DMS53 treated with DMSO at 0.1 percent for 48 hours (cell line): ENCODE measurements at regions not wholly inside any gene's neighbourhood (a gene's known extent, or its start where the extent isn't known, plus 50 kb on each side); places are given as distances from the start of the nearest gene placed in this dataset.

Experiments used
- DNase-seq: peaks from one replicate; lab custom pipeline; 2025; ENCODE audit not compliant: unreplicated experiment; lab: John Stamatoyannopoulos, UW

GRCh38 chr4:178693816-178694215 lies 1251.6 kb upstream of the AGA start:
- no peak for DNase-seq

- no peak for DNase-seq
Measured at GRCh38 chr4:178696515-178696914, 1254.3 kb upstream of the AGA start.

GRCh38 chr4:178712486-178712885 lies 1270.2 kb upstream of the AGA start:
- DNase-seq: no peak

GRCh38 chr4:178738026-178738425 lies 1295.8 kb upstream of the AGA start:
- DNase-seq: no peak

GRCh38 chr4:178745203-178745602 lies 1303.0 kb upstream of the AGA start:
- no peak for DNase-seq

- no peak for DNase-seq
Measured at GRCh38 chr4:178752954-178753525, 1310.8 kb upstream of the AGA start.

GRCh38 chr4:178778496-178778895 lies 1336.3 kb upstream of the AGA start:
- no peak for DNase-seq

GRCh38 chr4:178781779-178782178 lies 1339.5 kb upstream of the AGA start:
- DNase-seq: no peak

- no peak for DNase-seq
Measured at GRCh38 chr4:178784491-178784890, 1342.3 kb upstream of the AGA start.

- no peak for DNase-seq
Measured at GRCh38 chr4:178789279-178789678, 1347.0 kb upstream of the AGA start.

GRCh38 chr4:178799204-178799603 lies 1357.0 kb upstream of the AGA start:
- DNase-seq: no peak

GRCh38 chr4:178808106-178808505 lies 1365.9 kb upstream of the AGA start:
- no peak for DNase-seq

GRCh38 chr4:178809921-178810320 lies 1367.7 kb upstream of the AGA start:
- no peak for DNase-seq

GRCh38 chr4:178811356-178811755 lies 1369.1 kb upstream of the AGA start:
- DNase-seq: no peak

GRCh38 chr4:178812866-178813265 lies 1370.6 kb upstream of the AGA start:
- DNase-seq: no peak

- DNase-seq: no peak
Measured at GRCh38 chr4:178814908-178815307, 1372.7 kb upstream of the AGA start.

GRCh38 chr4:178823673-178824295 lies 1381.5 kb upstream of the AGA start:
- DNase-seq: no peak

GRCh38 chr4:178836865-178837264 lies 1394.6 kb upstream of the AGA start:
- no peak for DNase-seq

GRCh38 chr4:178838776-178839175 lies 1396.5 kb upstream of the AGA start:
- no peak for DNase-seq

- DNase-seq: no peak
Measured at GRCh38 chr4:178856139-178856800, 1414.0 kb upstream of the AGA start.

- DNase-seq: no peak
Measured at GRCh38 chr4:178871476-178871875, 1429.2 kb upstream of the AGA start.

- no peak for DNase-seq
Measured at GRCh38 chr4:178881937-178882336, 1439.7 kb upstream of the AGA start.

- DNase-seq: no peak
Measured at GRCh38 chr4:178894126-178894525, 1451.9 kb upstream of the AGA start.
